ENCODE measurements at regions not wholly inside any gene's neighbourhood (a gene's known extent, or its start where the extent isn't known, plus 50 kb on each side); places are given as distances from the start of the nearest gene placed in this dataset.

DNA sequence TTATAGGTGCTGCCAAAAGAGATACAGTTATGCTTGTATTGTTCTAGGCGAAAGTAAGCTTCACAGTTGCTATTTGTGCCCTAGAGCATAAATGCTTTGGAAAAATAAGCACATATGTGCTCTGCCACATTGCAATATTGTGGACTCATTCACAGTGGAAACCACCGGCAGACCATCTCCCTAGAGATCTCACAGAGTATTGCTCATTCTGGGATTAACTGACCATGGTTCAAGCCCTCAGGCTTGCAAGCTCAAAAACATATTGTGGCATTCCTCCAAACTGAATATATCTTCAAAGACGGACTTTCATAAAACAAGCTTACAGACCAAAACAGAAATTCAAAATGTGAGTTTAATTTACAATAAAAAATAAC is 158.2 kb upstream of the CCDC150 start:
- no peaks in the 10 kb centered on the region for H3K9me2 ChIP-seq (ENCODE audit: insufficient read depth)
- intact Hi-C loops (cut with micrococcal nuclease) = no loop called here
- ChIA-PET CTCF (no interaction called here), RAD21 (ENCODE audit: low non-redundant PET in 1 of 2, low total read pairs in 2 of 2, uncharacterized antibody in 2 of 2, unreplicated experiment in 2 of 2) (no interaction called here), POLR2A (no interaction called here)
- TF ChIP-seq FOSL1 (IDR thresholded peaks at IDR 0.05; ENCODE audit: low read depth) = no peak
- TF ChIP-seq YY1 (IDR thresholded peaks at IDR 0.05; ENCODE audit: extremely low read depth, insufficient replicate concordance, low read depth, low read length) = no peak
- TF ChIP-seq, protein P1, sequence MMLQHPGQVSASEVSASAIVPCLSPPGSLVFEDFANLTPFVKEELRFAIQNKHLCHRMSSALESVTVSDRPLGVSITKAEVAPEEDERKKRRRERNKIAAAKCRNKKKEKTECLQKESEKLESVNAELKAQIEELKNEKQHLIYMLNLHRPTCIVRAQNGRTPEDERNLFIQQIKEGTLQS (IDR thresholded peaks at IDR 0.05) = no peak
- no peak for TF ChIP-seq ZFX (IDR thresholded peaks at IDR 0.05)
- no peak for TF ChIP-seq SRF (IDR thresholded peaks at IDR 0.05; ENCODE audit: low read depth)
- TF ChIP-seq JUND (IDR thresholded peaks at IDR 0.05) = no peak
- no peak for TF ChIP-seq SIN3A (IDR thresholded peaks at IDR 0.05; ENCODE audit: low read depth)
- no peak for TF ChIP-seq POLR2AphosphoS5 (IDR thresholded peaks at IDR 0.05; ENCODE audit: low read depth, low read length)
- TF ChIP-seq, protein P2, sequence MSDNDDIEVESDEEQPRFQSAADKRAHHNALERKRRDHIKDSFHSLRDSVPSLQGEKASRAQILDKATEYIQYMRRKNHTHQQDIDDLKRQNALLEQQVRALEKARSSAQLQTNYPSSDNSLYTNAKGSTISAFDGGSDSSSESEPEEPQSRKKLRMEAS (IDR thresholded peaks at IDR 0.05) = no peak
- no peak for TF ChIP-seq ZNF274 (IDR thresholded peaks at IDR 0.05; ENCODE audit: low read depth, low read length)
- TF ChIP-seq, protein P3, sequence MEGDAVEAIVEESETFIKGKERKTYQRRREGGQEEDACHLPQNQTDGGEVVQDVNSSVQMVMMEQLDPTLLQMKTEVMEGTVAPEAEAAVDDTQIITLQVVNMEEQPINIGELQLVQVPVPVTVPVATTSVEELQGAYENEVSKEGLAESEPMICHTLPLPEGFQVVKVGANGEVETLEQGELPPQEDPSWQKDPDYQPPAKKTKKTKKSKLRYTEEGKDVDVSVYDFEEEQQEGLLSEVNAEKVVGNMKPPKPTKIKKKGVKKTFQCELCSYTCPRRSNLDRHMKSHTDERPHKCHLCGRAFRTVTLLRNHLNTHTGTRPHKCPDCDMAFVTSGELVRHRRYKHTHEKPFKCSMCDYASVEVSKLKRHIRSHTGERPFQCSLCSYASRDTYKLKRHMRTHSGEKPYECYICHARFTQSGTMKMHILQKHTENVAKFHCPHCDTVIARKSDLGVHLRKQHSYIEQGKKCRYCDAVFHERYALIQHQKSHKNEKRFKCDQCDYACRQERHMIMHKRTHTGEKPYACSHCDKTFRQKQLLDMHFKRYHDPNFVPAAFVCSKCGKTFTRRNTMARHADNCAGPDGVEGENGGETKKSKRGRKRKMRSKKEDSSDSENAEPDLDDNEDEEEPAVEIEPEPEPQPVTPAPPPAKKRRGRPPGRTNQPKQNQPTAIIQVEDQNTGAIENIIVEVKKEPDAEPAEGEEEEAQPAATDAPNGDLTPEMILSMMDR (IDR thresholded peaks at IDR 0.05 in 2 of 3, conservative IDR thresholded peaks at IDR 0.05 in 1 of 3; ENCODE audit: borderline replicate concordance in 1 of 3, insufficient read depth in 1 of 3, low read depth in 2 of 3, low read length in 2 of 3) = no peak
- TF ChIP-seq ELF1 (IDR thresholded peaks at IDR 0.05; ENCODE audit: borderline replicate concordance, low read depth) = no peak
- TF ChIP-seq RAD21 (IDR thresholded peaks at IDR 0.05; ENCODE audit: low read depth) = no peak
- TF ChIP-seq EZH2 (IDR thresholded peaks at IDR 0.05) = no peak
- TF ChIP-seq CEBPB (IDR thresholded peaks at IDR 0.05; ENCODE audit: low read depth) = no peak
- no peak for TF ChIP-seq CBX3 (IDR thresholded peaks at IDR 0.05; ENCODE audit: low read depth)
- TF ChIP-seq POLR2A (IDR thresholded peaks at IDR 0.05; ENCODE audit: borderline replicate concordance, extremely low read depth, insufficient read depth, insufficient read length) = no peak
- no peak for TF ChIP-seq EZH2phosphoT487 (IDR thresholded peaks at IDR 0.05; ENCODE audit: borderline replicate concordance)
- no TSS peak for BruUV-seq (replicated peaks)
- no peak overlapping the region for H3K4me3 ChIP-seq (replicated peaks in 1 of 2; ENCODE audit: low read depth in 1 of 2, low read length in 2 of 2)
- no peaks in the 10 kb centered on the region for H3K79me2 ChIP-seq (ENCODE audit: insufficient read depth, low read length)
- no peaks in the 10 kb centered on the region for H3K36me3 ChIP-seq (ENCODE audit: control insufficient read depth in 1 of 2, insufficient read depth in 2 of 2, low read length in 2 of 2)
- no peaks in the 10 kb centered on the region for H3K27me3 ChIP-seq (ENCODE audit: insufficient read depth, low read length)
- no peaks in the 10 kb centered on the region for H3K9me3 ChIP-seq (ENCODE audit: control insufficient read depth in 1 of 2, insufficient read depth in 1 of 2, low read depth in 1 of 2, low read length in 2 of 2)
- DNase-seq (ENCODE audit: low read depth, low spot score) = no peak
- no peak overlapping the region for H3K9ac ChIP-seq (ENCODE audit: low read length)
- H3K4me1 ChIP-seq (ENCODE audit: control insufficient read depth in 1 of 2, insufficient read depth in 2 of 2, low read length in 2 of 2) = no peaks in the 10 kb centered on the region
- H3K27ac ChIP-seq (ENCODE audit: low read depth, low read length) = no peak overlapping the region
- no peaks in the 10 kb centered on the region for H4K20me1 ChIP-seq (ENCODE audit: insufficient read depth)
- H2AFZ ChIP-seq (ENCODE audit: low read depth, low read length, poor library complexity, severe bottlenecking) = no peak overlapping the region
- no peak for ATAC-seq
- H3K4me2 ChIP-seq (ENCODE audit: low read length) = no peak overlapping the region

Data from HCT116 (cell line).